Lower lobe of right lung (tissue), 2 donors: ENCODE measurements at regions not wholly inside any gene's neighbourhood (a gene's known extent, or its start where the extent isn't known, plus 50 kb on each side); places are given as distances from the start of the nearest gene placed in this dataset.

ENCODE experiments used
- ATAC-seq, 2 donors: fragments of 200-7000 bp; cut with Tn5 transposase; one replicate each; pipeline ENCODE4 v1.9.1; 2020 to 2022; ENCODE audit warnings: mild to moderate bottlenecking in 2 of 2, moderate library complexity in 2 of 2
- DNase-seq: peaks from one replicate; pipeline ENCODE4 v3.0.0-alpha.2; 2020
- H3K27ac ChIP-seq: fragments of 200-600 bp; one replicate; pipeline ENCODE4 v1.8.0; 2022
- H3K27me3 ChIP-seq: fragments of 200-600 bp; one replicate; pipeline ENCODE4 v1.8.0; 2022; ENCODE audit warnings: low read depth
- H3K36me3 ChIP-seq: fragments of 200-600 bp; one replicate; pipeline ENCODE4 v1.8.0; 2022; ENCODE audit warnings: mild to moderate bottlenecking
- H3K4me1 ChIP-seq: fragments of 200-600 bp; one replicate; pipeline ENCODE4 v1.8.0; 2022
- H3K4me3 ChIP-seq: fragments of 200-600 bp; one replicate; pipeline ENCODE4 v1.8.0; 2022; ENCODE audit warnings: mild to moderate bottlenecking
- H3K9me3 ChIP-seq: fragments of 200-600 bp; one replicate; pipeline ENCODE4 v1.8.0; 2022
- intact Hi-C: fragments of 100-400 bp; cut with DNase I; formaldehyde crosslinking; loops from one replicate; pipeline ENCODE4 v1.11.0; 2022
- TF ChIP-seq, protein P1 (sequence below): fragments of 200-600 bp; IDR thresholded peaks from one replicate; pipeline ENCODE4 v1.8.0; 2022; ENCODE audit warnings: antibody characterized with exemption, mild to moderate bottlenecking
- donor health status: DM: no; HTN: yes; CAD: no; lungs with severe emphysema.

DNA sequence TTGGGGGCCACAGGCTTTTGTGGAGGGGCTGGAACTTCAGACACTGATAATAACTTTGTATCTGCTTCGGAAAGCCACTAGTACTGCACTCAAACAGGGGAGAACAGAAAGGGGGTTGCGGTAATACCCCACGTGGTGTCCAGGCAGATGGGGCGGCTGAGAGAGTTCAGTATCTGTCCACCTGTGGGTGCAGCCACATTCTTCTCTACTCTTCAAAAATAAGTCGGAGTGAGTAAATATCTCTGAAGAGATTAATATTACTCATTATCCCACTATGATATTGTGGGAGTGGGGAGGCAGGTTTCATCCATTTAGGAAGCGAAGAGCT is 102.1 kb upstream of the SSBP2 start:
- TF ChIP-seq, protein P1, sequence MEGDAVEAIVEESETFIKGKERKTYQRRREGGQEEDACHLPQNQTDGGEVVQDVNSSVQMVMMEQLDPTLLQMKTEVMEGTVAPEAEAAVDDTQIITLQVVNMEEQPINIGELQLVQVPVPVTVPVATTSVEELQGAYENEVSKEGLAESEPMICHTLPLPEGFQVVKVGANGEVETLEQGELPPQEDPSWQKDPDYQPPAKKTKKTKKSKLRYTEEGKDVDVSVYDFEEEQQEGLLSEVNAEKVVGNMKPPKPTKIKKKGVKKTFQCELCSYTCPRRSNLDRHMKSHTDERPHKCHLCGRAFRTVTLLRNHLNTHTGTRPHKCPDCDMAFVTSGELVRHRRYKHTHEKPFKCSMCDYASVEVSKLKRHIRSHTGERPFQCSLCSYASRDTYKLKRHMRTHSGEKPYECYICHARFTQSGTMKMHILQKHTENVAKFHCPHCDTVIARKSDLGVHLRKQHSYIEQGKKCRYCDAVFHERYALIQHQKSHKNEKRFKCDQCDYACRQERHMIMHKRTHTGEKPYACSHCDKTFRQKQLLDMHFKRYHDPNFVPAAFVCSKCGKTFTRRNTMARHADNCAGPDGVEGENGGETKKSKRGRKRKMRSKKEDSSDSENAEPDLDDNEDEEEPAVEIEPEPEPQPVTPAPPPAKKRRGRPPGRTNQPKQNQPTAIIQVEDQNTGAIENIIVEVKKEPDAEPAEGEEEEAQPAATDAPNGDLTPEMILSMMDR: no peak
- Histone ChIP-seq H3K4me1 (peaks cover 41% of the 10 kb centered on the region), H3K4me3 (peak overlapping the region; percentile 57), H3K9me3 (no peaks in the 10 kb centered on the region), H3K27me3 (no peaks in the 10 kb centered on the region), H3K36me3 (no peaks in the 10 kb centered on the region), H3K27ac (no peak overlapping the region)
- intact Hi-C loops: loop anchor here (5.0 to 10.0 kb wide), 2 partner anchors 66 to 122 kb away; partner anchors contain the start of gene ATG10
- no peak for DNase-seq
- ATAC-seq: no peak

DNA sequence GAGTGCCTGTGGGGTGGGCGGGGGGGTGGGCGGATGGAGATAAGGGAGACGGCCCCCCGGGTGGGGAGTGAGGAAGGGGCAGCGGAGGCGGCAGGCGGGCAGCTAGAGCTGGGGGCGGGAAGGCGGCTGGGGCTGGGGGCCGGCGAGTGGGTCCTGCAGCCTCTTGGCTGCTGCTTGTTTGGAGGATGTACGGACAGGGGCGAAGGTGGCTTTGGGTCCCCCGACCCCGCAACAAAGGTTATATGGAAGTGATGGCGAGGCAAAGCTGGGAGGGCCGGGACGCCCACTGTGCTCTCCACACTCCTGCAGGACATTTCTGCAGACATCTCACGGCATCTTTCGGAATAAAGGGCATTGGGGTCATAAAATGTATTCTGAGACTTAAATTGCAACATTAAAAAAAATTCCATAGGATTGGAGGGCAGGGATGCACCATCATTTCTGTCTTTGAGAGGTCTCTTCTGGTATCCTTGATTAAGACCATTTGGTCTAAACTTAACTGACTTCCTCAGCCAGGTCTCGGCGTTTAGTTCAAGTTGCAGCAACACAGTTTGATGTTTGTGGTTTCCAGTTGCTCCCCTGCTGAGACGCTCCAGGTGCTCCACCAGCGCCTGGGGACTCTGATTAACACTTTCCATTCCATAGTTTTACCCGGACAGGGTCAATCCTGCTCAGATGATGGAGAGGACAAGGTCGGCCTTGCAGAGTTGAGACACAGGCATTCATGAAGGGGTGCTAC is 101.6 kb upstream of the SSBP2 start:
- peaks cover 36% of the 10 kb centered on the region for H3K4me1 ChIP-seq
- no peaks in the 10 kb centered on the region for H3K9me3 ChIP-seq
- peak overlapping the region; percentile 57 for H3K4me3 ChIP-seq
- ATAC-seq: peak; percentile 18 to 30
- intact Hi-C loops: loop anchor here (5.0 to 10.0 kb wide), 2 partner anchors 65 to 122 kb away; partner anchors contain the start of gene ATG10
- peak overlapping the region; percentile 95 for H3K27ac ChIP-seq
- H3K27me3 ChIP-seq: no peaks in the 10 kb centered on the region
- DNase-seq: peak; percentile 54
- H3K36me3 ChIP-seq: no peaks in the 10 kb centered on the region
- TF ChIP-seq, protein P1: no peak

DNA sequence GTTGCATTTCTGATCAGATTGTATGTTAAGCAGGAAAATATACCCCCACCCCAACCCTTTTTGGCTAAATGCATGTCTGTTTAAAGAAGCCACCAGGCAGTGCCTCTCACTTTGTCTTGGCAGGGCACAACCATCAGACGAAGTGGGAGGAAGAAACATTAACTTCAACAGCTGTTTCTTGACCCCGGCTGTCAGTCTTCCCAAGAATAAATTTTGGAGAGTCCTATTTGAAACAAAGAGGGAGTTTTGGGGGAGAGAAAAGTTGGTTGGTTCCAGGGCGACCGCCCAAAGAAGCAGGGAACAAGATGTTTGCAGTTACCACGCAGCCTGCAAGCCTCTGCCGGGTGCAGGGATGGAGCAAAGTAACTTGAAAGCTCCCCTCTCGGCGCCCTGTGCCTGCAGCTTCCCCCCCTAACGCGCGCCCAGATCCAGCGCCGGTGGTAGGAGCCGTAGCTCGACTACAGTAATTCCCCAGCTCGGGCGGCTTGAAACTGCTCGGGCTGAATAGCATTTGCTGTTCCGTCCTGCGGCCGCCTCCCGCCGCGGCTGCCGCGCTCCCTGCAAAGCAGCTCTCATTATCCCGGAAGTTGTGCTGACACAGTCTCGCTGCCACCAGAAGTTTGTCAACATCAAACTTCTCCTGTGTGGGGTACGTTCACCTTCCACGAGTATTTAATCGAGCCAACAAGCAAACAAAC is 100.7 kb upstream of the SSBP2 start:
- intact Hi-C loops: loop anchor here (5.0 to 10.0 kb wide), 2 partner anchors 64 to 123 kb away; partner anchors contain the start of gene ATG10

DNA sequence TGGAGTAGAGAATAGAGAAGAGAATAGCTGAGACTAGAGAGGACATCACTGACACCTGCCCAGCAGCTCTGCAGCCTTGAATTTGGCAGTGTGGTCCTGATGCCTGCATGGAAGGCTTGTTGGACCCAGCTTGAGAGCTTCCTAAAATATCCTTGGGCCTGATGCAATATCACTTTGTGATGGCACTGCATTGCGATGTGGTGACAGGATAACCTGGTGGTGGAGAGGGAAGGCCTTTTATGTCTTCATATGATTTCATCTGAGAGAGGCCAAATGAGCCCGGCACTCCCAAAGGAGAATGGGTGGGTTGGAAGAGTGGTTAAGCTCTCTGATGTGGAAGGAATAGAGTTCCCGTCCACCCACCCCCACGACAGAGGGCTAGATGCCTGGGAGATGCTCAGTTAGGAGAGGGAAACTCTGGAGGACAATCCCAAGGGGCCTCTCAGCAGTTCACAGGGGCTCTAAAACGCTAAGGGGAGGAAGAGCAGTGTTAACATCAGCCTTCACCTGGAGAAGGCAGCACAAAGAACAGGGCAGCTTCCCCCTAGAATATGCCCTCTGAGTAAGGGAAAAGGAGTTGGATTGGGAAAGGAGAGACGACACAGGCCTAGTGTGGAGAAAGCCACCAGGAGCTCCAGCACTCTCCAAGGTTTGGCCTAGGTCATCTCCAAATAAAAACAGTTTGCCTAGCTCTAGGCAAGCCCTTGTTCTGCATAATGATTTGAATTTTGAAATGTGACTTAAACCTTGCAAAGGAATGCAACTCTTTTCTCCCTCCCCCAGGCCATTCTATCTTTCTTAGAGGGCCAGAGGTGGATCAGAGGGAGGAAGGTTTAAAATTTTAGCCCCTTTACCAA is 99.8 kb upstream of the SSBP2 start:
- peak overlapping the region; percentile 95 for H3K27ac ChIP-seq
- TF ChIP-seq, protein P1: no peak
- H3K4me3 ChIP-seq: peak overlapping the region; percentile 57
- intact Hi-C loops: loop anchor here (5.0 to 10.0 kb wide), 2 partner anchors 63 to 124 kb away; partner anchors contain the start of gene ATG10
- H3K4me1 ChIP-seq: peaks cover 27% of the 10 kb centered on the region
- no peaks in the 10 kb centered on the region for H3K27me3 ChIP-seq
- ATAC-seq: no peak
- no peaks in the 10 kb centered on the region for H3K9me3 ChIP-seq
- H3K36me3 ChIP-seq: no peaks in the 10 kb centered on the region
- DNase-seq: no peak

More for the DNA sequence above, 100.7 kb upstream of the SSBP2 start:
- Histone ChIP-seq H3K27me3 (no peaks in the 10 kb centered on the region), H3K4me3 (peak overlapping the region; percentile 57), H3K4me1 (peaks cover 28% of the 10 kb centered on the region), H3K36me3 (no peaks in the 10 kb centered on the region), H3K27ac (peak overlapping the region; percentile 95), H3K9me3 (no peaks in the 10 kb centered on the region)
- DNase-seq (peak; percentile 97), ATAC-seq (peak; percentile 98)
- TF ChIP-seq, protein P1: no peak

DNA sequence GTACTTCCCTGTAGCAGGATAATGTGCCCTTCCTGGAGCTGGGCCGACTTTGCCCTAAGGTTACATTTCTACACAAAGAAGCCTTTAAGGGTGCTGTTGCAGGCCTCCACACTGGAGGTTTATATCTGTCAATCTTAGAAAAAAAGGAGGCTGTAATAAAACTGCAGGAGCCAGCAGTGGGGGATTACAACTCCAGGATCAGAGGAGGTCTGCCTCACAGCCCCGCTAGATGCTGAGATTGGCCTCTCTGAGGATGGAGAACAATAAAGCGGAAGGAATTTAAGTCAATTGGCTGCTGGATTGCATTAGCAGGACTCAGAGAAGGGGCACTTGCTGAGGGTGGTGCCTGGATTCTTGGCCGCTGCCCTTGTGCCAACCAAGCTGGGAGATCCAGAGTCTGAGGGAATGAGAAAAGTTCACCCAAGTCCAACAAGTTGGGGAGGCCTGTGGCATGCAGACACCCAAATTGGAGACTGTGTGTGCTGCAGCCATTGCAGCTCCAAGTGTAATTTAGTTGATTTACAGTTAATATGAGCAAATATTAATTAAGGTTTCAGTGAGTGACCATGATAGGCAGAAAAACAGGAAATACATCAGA is 99.0 kb upstream of the SSBP2 start:
- Histone ChIP-seq H3K9me3 (no peaks in the 10 kb centered on the region), H3K27me3 (no peaks in the 10 kb centered on the region), H3K4me1 (peaks cover 27% of the 10 kb centered on the region), H3K27ac (no peak overlapping the region), H3K36me3 (no peaks in the 10 kb centered on the region), H3K4me3 (no peak overlapping the region)
- ATAC-seq: no peak
- intact Hi-C loops: loop anchor here (5.0 to 10.0 kb wide), 3 partner anchors 63 to 125 kb away; partner anchors contain the start of genes ATG10 and SSBP2
- TF ChIP-seq, protein P1: no peak
- DNase-seq: no peak
